ENCODE measurements at regions not wholly inside any gene's neighbourhood (a gene's known extent, or its start where the extent isn't known, plus 50 kb on each side); places are given as distances from the start of the nearest gene placed in this dataset.

DNA sequence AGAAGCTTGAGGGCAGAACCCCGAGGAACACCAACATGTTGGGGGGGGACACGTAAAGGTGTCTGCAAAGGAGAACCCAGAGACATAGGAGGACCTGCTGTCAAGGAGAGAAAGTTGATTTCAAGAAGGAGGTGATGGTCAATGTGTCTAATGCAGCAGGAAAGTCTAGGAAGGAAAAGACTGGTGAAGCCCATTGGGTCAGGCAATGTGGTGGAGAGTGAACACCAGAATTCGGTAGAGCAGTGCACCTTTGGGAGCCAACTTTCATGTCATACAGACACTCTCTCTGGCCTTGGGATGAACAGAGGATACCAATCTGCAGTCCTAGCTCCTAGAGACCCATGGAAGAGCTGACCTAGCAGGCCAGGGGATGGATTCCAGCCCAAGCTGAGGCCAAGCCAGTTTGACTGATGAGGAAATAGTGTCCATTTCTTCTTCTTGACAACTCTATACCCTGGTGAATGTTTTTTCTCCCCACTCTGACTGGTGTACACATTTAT is 101.9 kb downstream of the MYCN start:
- intact Hi-C loops (cut with DNase I): no loop called here
- no peak overlapping the region for H3K27ac ChIP-seq
- H3K4me1 ChIP-seq: no peaks in the 10 kb centered on the region
- peaks cover 0 to 24% (median 0%) of the 10 kb centered on the region in 4 donors for H3K27me3 ChIP-seq
- no peak for TF ChIP-seq POLR2A (IDR thresholded peaks at IDR 0.05)
- TF ChIP-seq, protein P1, sequence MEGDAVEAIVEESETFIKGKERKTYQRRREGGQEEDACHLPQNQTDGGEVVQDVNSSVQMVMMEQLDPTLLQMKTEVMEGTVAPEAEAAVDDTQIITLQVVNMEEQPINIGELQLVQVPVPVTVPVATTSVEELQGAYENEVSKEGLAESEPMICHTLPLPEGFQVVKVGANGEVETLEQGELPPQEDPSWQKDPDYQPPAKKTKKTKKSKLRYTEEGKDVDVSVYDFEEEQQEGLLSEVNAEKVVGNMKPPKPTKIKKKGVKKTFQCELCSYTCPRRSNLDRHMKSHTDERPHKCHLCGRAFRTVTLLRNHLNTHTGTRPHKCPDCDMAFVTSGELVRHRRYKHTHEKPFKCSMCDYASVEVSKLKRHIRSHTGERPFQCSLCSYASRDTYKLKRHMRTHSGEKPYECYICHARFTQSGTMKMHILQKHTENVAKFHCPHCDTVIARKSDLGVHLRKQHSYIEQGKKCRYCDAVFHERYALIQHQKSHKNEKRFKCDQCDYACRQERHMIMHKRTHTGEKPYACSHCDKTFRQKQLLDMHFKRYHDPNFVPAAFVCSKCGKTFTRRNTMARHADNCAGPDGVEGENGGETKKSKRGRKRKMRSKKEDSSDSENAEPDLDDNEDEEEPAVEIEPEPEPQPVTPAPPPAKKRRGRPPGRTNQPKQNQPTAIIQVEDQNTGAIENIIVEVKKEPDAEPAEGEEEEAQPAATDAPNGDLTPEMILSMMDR (IDR thresholded peaks at IDR 0.05): no peak
- H3K9me3 ChIP-seq: no peaks in the 10 kb centered on the region
- WGBS, 2 donors: 79 to 84% methylated on average over 3 of the region's 3 CpGs
- H3K36me3 ChIP-seq: no peaks in the 10 kb centered on the region
- DNase-seq: no peak
- no peak overlapping the region for H3K4me3 ChIP-seq

DNA sequence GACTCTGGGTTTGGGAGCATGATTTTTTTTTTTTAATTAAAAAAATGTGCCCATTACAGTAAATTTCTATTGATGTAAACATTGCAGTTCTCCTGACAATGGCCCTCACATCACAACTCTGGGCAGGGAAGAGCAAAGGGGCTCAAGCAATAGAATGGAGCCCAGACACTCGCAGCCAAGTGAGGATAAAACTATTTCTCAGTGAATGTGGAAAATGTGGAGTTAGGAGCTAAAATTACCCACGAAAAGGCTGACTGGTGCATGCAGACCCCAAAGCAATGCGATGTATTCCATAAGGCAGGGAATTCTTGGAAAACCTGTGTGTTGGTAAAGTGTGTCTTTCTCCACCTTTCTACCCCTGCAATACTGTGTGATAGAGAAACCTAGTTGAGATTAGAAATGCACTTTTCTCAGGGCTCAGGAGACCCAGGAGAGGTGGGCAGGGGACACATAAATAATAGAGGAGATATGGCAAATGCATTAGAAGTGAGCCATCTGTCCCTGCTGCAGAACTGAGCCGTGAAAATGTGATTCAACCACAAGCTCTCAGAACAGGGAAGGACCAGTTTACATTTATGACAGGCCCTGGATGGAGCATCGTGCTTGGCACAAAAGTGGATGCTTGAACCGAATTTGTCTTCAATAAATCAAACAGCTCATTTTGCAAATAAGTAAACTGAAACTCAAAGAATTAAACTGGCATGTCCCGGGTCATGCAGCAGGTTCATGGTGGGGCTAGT is 100.1 kb downstream of the MYCN start:
- peaks cover 0 to 24% (median 0%) of the 10 kb centered on the region in 4 donors for H3K27me3 ChIP-seq
- H3K4me1 ChIP-seq: no peaks in the 10 kb centered on the region
- no peak overlapping the region for H3K27ac ChIP-seq
- TF ChIP-seq POLR2A (IDR thresholded peaks at IDR 0.05): no peak
- TF ChIP-seq, protein P1 (IDR thresholded peaks at IDR 0.05): no peak
- H3K9me3 ChIP-seq: no peaks in the 10 kb centered on the region
- WGBS, 2 donors: 64 to 71% methylated on average over 7 of the region's 7 CpGs
- intact Hi-C loops (cut with DNase I): no loop called here
- H3K36me3 ChIP-seq: no peaks in the 10 kb centered on the region
- H3K4me3 ChIP-seq: no peak overlapping the region
- DNase-seq: no peak

DNA sequence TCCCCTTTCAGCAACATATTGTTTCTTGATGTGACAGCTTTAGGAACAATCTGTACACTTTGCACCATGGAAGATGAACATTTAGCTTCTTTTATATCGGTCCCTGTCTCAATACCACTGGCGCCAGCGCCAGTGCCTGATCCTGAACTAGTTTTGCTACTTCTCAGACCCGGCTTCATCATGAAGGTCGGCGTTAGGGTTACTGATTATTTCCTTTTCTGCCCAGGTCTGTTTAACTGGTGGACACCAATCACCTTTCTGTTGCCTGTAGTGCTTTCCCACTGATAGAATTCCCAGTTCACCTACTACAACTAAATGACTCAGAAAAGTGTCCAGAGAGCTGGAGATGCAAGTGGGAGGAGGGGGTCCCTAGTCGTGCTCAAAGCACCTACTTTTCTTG is 99.5 kb downstream of the MYCN start:
- no peaks in the 10 kb centered on the region for H3K9me3 ChIP-seq
- no peak for DNase-seq
- no peak overlapping the region for H3K4me3 ChIP-seq
- peaks cover 0 to 24% (median 0%) of the 10 kb centered on the region in 4 donors for H3K27me3 ChIP-seq
- H3K27ac ChIP-seq: no peak overlapping the region
- H3K36me3 ChIP-seq: no peaks in the 10 kb centered on the region
- WGBS, 2 donors: 61 to 73% methylated on average over 7 of the region's 7 CpGs
- intact Hi-C loops (cut with DNase I): no loop called here
- no peaks in the 10 kb centered on the region for H3K4me1 ChIP-seq
- TF ChIP-seq, protein P1 (IDR thresholded peaks at IDR 0.05): no peak
- no peak for TF ChIP-seq POLR2A (IDR thresholded peaks at IDR 0.05)

DNA sequence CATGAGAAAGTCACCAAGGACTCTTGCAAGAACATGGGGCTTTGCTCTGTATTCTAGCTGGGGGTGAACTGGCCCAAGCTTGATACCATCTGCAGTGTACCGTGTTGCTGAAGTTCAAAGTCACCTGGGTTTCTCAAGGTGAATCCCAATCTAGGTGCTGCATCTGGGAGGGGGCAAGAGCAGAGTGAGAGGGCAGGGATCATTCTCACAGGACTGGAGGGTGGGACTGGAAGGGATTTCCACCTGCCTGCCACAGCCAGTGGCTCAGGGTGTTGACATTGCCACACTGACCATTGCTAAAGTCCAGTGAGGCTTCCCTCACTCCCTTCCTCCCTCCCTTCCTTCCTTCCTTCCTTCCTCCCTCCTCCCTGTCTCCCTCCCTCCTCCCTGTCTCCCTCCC is 98.7 kb downstream of the MYCN start:
- Histone ChIP-seq H3K9me3 (no peaks in the 10 kb centered on the region), H3K4me1 (no peaks in the 10 kb centered on the region), H3K27me3 (peaks cover 0 to 24% (median 0%) of the 10 kb centered on the region in 4 donors), H3K4me3 (no peak overlapping the region), H3K36me3 (no peaks in the 10 kb centered on the region), H3K27ac (no peak overlapping the region)
- no peak for TF ChIP-seq POLR2A (IDR thresholded peaks at IDR 0.05)
- TF ChIP-seq, protein P1 (IDR thresholded peaks at IDR 0.05): no peak
- intact Hi-C loops (cut with DNase I): no loop called here
- no peak for DNase-seq
- WGBS, 2 donors: 80% methylated on average over 1 of the region's 1 CpG; no CpG with 5 or more reads in 1 of the 2 donors

DNA sequence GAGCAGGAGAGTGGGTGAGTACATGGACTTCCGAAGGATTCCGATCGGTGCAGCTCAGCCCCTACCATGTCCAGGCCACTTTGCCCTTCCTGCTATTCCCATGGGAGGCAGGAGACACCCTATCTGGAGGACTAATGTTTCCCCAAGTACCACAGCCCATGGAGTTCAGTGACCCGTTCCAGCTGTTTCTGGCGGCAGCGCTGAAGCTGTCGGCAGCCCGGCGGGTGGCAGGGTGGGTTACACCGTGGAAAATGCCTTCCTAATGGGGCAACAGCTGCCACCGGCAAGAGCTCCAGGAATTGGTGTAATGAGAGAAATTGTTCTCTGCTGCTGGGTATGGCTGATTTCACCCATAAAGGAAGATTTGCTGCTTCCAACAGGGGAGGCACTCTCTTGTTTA is 98.3 kb downstream of the MYCN start:
- intact Hi-C loops (cut with DNase I): no loop called here
- 76 to 90% methylated on average over 2 to 8 of the region's 11 CpGs for WGBS, 2 donors
- no peak for TF ChIP-seq POLR2A (IDR thresholded peaks at IDR 0.05)
- TF ChIP-seq, protein P1 (IDR thresholded peaks at IDR 0.05): no peak
- no peaks in the 10 kb centered on the region for H3K9me3 ChIP-seq
- peaks cover 0 to 24% (median 0%) of the 10 kb centered on the region in 4 donors for H3K27me3 ChIP-seq
- H3K27ac ChIP-seq: no peak overlapping the region
- no peak overlapping the region for H3K4me3 ChIP-seq
- no peaks in the 10 kb centered on the region for H3K4me1 ChIP-seq
- no peaks in the 10 kb centered on the region for H3K36me3 ChIP-seq
- no peak for DNase-seq
